ENCODE measurements at regions not wholly inside any gene's neighbourhood (a gene's known extent, or its start where the extent isn't known, plus 50 kb on each side); places are given as distances from the start of the nearest gene placed in this dataset.

DNA sequence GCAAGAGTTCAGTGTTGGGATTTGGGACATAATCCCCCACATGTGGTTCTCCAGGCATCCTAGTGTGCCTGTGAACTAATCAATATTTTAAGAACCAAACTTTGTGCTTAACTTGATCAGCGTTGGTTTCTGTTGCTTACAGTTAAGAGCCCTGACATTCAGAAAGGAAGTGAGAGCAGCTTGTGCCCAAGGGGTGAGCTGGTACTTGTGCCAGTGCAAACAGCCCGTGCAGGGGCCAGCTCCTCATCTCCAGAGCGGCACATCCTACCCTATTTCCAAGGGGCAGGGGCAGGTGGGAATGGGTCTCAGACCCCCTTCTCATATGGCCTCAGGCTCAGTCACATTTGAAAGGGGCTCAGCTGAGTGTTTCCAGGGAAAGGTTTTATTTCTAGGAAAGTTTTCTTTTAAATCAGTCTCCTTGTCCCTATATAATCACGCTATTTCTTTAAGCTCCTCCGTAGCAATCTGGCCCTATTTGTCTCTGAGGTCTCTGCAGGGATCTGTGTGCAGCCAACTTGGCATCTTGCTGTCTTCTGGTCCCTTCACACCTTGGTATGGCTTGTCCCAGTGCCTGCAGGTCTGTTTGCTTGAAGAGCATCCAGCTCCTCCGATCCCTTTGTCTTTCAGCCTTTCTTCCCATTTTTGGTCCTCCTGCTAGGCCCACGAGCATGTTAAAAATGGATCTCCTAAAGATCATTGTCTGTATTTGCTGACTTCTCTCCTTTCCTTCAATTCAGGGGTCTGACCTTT is 358.9 kb downstream of the HRH4 start:
- Histone ChIP-seq H3K9me3 (replicated peaks; ENCODE audit: low read length) (no peaks in the 10 kb centered on the region), H3K4me1 (ENCODE audit: control insufficient read depth, insufficient read depth, low read length) (no peaks in the 10 kb centered on the region), H3K27me3 (ENCODE audit: control insufficient read depth, insufficient read depth, low read length) (peaks cover 26% of the 10 kb centered on the region), H3K9ac (ENCODE audit: low read depth, low read length) (no peak overlapping the region), H3K4me3 (ENCODE audit: low read length) (no peak overlapping the region), H3K36me3 (ENCODE audit: insufficient read depth, low read length) (no peaks in the 10 kb centered on the region), H3K4me2 (ENCODE audit: low read length) (no peak overlapping the region)

DNA sequence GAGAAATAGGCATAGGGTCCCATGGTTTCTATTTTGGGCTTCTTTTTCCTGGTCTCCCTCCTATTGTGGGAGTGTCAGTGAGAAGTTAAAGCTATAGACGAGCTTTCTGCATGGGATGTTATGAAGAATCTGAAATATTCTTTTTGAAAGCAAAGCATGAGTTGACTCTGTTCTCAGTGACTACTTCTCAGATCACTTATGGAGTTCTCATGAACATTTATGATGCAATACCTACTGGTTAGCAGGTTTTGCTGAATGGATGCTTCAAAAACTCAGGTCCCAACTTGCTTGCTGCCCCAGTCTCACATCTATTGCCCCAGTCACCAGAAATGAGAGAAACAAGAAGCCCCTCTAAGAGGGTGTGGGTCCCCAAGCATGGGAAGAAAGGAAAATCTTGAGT is 365.0 kb downstream of the HRH4 start:
- Histone ChIP-seq H3K27me3 (ENCODE audit: control insufficient read depth, insufficient read depth, low read length) (peaks cover 20% of the 10 kb centered on the region), H3K36me3 (ENCODE audit: insufficient read depth, low read length) (no peaks in the 10 kb centered on the region), H3K9me3 (replicated peaks; ENCODE audit: low read length) (no peaks in the 10 kb centered on the region), H3K4me1 (ENCODE audit: control insufficient read depth, insufficient read depth, low read length) (no peaks in the 10 kb centered on the region), H3K4me2 (ENCODE audit: low read length) (no peak overlapping the region), H3K9ac (ENCODE audit: low read depth, low read length) (no peak overlapping the region), H3K4me3 (ENCODE audit: low read length) (no peak overlapping the region)

DNA sequence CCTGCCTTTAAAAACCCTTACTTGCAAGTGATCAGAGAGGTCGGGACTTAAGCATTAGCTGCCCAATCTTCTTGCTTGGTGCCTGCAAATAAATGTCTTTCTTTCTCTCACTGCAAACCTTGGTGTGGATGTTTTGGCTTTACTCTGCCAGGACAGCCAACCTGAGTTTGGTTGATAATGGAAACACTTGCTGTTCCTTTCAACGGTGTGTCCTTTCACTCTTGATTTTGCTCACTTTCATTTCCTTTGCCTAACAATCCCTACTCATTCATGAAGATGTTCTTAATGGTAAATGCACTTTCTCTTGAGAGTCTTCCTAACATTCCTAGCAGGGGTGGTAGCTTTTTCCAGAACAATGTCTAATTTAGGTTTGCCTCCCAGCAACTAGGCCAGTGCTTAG is 366.2 kb downstream of the HRH4 start:
- no peaks in the 10 kb centered on the region for H3K36me3 ChIP-seq (ENCODE audit: insufficient read depth, low read length)
- no peak overlapping the region for H3K4me2 ChIP-seq (ENCODE audit: low read length)
- H3K9me3 ChIP-seq (replicated peaks; ENCODE audit: low read length) = no peaks in the 10 kb centered on the region
- no peaks in the 10 kb centered on the region for H3K4me1 ChIP-seq (ENCODE audit: control insufficient read depth, insufficient read depth, low read length)
- H3K4me3 ChIP-seq (ENCODE audit: low read length) = no peak overlapping the region
- no peak overlapping the region for H3K9ac ChIP-seq (ENCODE audit: low read depth, low read length)
- H3K27me3 ChIP-seq (ENCODE audit: control insufficient read depth, insufficient read depth, low read length) = peaks cover 24% of the 10 kb centered on the region

DNA sequence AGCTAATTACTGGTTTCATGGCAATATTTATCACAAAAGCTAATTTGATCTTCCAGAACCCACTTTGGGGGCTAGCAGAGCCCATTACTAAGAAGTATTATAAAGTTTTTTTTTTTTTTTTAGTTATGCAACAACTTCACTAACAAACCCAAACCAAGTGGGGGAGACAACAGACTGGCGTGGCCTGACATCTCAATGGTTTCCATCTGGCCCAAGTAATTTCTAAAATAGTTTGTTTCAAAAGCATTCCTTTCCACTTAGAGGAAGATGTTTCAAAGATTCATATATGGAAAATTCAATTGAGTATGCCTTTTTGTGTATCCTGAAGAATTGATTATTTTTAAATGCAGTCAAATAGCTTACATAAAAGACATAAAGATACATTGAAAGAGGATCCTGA is 367.1 kb downstream of the HRH4 start:
- Histone ChIP-seq H3K36me3 (ENCODE audit: insufficient read depth, low read length) (no peaks in the 10 kb centered on the region), H3K9ac (ENCODE audit: low read depth, low read length) (no peak overlapping the region), H3K9me3 (replicated peaks; ENCODE audit: low read length) (no peaks in the 10 kb centered on the region), H3K4me1 (ENCODE audit: control insufficient read depth, insufficient read depth, low read length) (no peaks in the 10 kb centered on the region), H3K4me3 (ENCODE audit: low read length) (no peak overlapping the region), H3K4me2 (ENCODE audit: low read length) (no peak overlapping the region), H3K27me3 (ENCODE audit: control insufficient read depth, insufficient read depth, low read length) (peaks cover 28% of the 10 kb centered on the region)

DNA sequence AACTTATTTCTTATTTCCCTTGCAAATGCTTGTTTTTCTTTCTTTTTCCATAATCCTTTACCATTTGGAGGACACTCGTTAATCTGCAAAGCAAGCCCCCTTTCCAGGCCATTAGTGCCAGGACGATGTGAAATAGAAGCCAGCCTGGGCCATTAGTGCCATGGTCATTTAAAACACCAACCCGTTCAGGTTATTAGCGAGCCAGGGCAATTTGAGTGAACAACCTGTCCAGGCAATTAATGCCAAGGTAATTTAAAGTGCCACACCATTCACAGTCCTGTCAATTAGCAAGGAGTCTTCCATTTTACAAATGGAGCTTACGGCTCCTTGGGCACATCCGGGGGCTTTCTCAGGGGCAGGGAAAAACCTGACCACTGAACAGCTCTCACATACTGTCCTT is 370.6 kb downstream of the HRH4 start:
- no peaks in the 10 kb centered on the region for H3K9me3 ChIP-seq (replicated peaks; ENCODE audit: low read length)
- H3K4me3 ChIP-seq (ENCODE audit: low read length) = no peak overlapping the region
- H3K9ac ChIP-seq (ENCODE audit: low read depth, low read length) = no peak overlapping the region
- peaks cover 34% of the 10 kb centered on the region for H3K27me3 ChIP-seq (ENCODE audit: control insufficient read depth, insufficient read depth, low read length)
- H3K4me1 ChIP-seq (ENCODE audit: control insufficient read depth, insufficient read depth, low read length) = no peaks in the 10 kb centered on the region
- H3K36me3 ChIP-seq (ENCODE audit: insufficient read depth, low read length) = no peaks in the 10 kb centered on the region
- H3K4me2 ChIP-seq (ENCODE audit: low read length) = no peak overlapping the region

DNA sequence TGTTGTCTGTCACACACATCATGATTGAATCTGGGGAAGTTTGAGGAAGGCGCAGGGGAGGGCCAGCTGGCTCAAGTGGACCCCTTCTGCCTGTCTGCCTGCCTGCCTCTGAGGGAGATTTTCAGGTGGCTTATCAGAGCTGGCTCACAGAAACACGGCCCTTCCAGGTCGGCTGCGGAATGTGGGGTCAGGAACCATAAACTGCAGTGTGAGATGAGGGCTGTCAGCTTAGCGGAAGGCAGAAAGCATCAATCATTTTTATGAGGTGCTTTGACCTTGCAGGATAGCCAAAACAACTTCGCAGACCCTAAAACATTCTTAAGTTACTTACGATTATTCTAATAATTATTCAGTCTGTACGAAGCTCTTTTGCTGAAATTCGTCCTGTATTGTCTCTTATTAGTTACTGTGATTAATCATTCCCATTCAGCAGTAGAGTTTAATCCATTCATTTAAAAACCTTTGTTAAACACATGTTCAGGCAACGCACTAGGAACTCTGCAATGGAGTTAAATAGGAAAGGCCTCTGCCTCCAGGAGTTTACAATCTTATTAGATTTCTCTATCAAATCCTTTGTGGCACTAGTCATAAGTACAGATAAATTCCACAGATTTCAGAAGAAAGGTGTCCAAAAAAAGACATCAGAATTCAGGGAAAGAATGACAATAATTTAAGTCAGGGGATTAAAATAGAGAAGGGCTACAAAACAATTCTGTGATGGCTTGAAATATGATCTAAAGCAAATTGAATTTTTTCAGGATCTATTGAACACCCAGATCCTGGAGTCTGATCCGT is 371.6 kb downstream of the HRH4 start:
- Histone ChIP-seq H3K27me3 (ENCODE audit: control insufficient read depth, insufficient read depth, low read length) (peaks cover 28% of the 10 kb centered on the region), H3K9me3 (replicated peaks; ENCODE audit: low read length) (no peaks in the 10 kb centered on the region), H3K36me3 (ENCODE audit: insufficient read depth, low read length) (no peaks in the 10 kb centered on the region), H3K4me2 (ENCODE audit: low read length) (no peak overlapping the region), H3K4me1 (ENCODE audit: control insufficient read depth, insufficient read depth, low read length) (peaks cover 2% of the 10 kb centered on the region), H3K9ac (ENCODE audit: low read depth, low read length) (no peak overlapping the region), H3K4me3 (ENCODE audit: low read length) (no peak overlapping the region)

DNA sequence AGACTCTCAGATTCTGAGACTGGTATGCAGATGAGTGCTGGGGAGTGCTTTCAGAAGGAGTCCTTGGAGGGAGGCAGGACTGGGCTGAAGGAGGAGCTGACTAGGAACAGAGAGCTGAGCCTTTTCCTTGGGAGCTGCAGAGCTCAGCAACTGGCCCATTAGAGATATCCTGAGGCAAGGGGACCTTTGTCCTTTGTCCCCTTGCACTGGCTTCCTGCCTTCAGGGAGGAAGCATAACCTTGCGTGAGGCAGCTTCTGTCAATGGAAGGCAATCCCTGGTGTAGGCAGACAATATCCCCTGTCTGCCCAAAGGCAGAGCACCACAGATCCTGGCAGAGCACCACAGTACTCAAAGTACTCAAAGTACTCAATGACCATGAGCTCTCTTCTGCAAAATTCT is 375.3 kb downstream of the HRH4 start:
- no peak overlapping the region for H3K4me3 ChIP-seq (ENCODE audit: low read length)
- peaks cover 3% of the 10 kb centered on the region for H3K4me1 ChIP-seq (ENCODE audit: control insufficient read depth, insufficient read depth, low read length)
- no peak overlapping the region for H3K4me2 ChIP-seq (ENCODE audit: low read length)
- no peak overlapping the region for H3K9ac ChIP-seq (ENCODE audit: low read depth, low read length)
- peaks cover 18% of the 10 kb centered on the region for H3K27me3 ChIP-seq (ENCODE audit: control insufficient read depth, insufficient read depth, low read length)
- no peaks in the 10 kb centered on the region for H3K9me3 ChIP-seq (replicated peaks; ENCODE audit: low read length)
- no peaks in the 10 kb centered on the region for H3K36me3 ChIP-seq (ENCODE audit: insufficient read depth, low read length)

DNA sequence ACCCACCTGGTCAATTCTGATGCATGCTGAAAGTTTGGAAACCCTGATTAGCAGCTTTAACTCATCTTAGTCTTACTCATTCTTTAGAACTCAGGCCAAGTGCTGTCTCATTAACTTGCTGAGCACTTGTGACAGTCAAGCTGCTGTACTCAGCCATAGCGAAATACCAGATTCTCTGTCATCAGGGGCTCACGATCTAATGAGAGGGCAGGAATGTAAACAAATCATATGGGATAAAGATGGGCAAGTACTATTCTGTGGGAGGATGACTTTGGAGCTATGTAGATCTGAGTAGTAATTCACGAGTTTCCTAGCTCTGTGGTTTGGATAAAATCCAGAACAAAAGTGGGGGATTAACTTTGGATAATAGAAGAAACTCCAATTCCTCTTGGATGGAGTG is 376.6 kb downstream of the HRH4 start:
- no peaks in the 10 kb centered on the region for H3K9me3 ChIP-seq (replicated peaks; ENCODE audit: low read length)

DNA sequence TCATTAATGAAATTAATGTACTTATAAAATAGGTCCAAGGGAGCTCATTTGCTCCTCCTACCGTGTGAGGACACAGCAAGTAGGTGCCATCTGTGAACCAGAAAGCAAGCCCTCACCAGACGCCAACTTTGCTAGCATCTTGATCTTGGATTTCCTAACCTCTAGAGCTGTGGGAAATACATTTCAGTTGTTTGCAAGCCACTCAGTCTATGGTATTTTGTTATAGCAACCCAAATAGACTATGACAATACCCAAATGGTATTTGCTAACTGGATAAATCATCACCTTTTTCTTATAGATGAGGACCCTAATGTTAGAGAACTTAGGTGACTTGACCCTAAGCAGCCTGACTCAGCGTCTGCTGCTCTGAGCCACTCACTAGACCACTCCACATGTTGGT is 379.6 kb downstream of the HRH4 start:
- H3K36me3 ChIP-seq (ENCODE audit: insufficient read depth, low read length) = no peaks in the 10 kb centered on the region
- no peak overlapping the region for H3K4me3 ChIP-seq (ENCODE audit: low read length)
- H3K27me3 ChIP-seq (ENCODE audit: control insufficient read depth, insufficient read depth, low read length) = no peaks in the 10 kb centered on the region
- H3K9ac ChIP-seq (ENCODE audit: low read depth, low read length) = no peak overlapping the region
- H3K9me3 ChIP-seq (replicated peaks; ENCODE audit: low read length) = no peaks in the 10 kb centered on the region
- peaks cover 3% of the 10 kb centered on the region for H3K4me1 ChIP-seq (ENCODE audit: control insufficient read depth, insufficient read depth, low read length)
- H3K4me2 ChIP-seq (ENCODE audit: low read length) = no peak overlapping the region

More for the DNA sequence above, 376.6 kb downstream of the HRH4 start:
- no peak overlapping the region for H3K4me3 ChIP-seq (ENCODE audit: low read length)
- no peak overlapping the region for H3K9ac ChIP-seq (ENCODE audit: low read depth, low read length)
- H3K36me3 ChIP-seq (ENCODE audit: insufficient read depth, low read length) = no peaks in the 10 kb centered on the region
- peaks cover 3% of the 10 kb centered on the region for H3K4me1 ChIP-seq (ENCODE audit: control insufficient read depth, insufficient read depth, low read length)
- H3K4me2 ChIP-seq (ENCODE audit: low read length) = no peak overlapping the region
- peaks cover 6% of the 10 kb centered on the region for H3K27me3 ChIP-seq (ENCODE audit: control insufficient read depth, insufficient read depth, low read length)

DNA sequence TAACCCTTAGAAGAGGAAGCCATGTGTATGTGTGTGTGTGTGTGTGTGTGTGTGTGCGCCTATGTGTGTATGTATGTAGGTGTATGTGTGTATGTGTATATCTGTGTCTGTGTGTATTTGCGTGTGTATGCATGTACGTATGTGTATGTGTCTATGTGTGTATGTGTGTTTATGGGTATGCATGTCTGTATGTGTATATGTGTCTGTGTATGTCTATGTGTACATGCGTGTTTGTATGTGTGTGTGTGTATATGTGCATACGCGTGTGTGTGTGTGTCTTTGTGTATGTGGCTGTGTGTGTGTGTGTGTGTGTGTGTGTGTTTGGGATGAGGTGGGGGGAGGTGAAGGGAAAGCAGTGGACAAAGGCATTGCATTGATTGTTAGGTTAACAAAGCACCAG is 380.2 kb downstream of the HRH4 start:
- no peaks in the 10 kb centered on the region for H3K9me3 ChIP-seq (replicated peaks; ENCODE audit: low read length)
- H3K27me3 ChIP-seq (ENCODE audit: control insufficient read depth, insufficient read depth, low read length) = no peaks in the 10 kb centered on the region
- peaks cover 3% of the 10 kb centered on the region for H3K4me1 ChIP-seq (ENCODE audit: control insufficient read depth, insufficient read depth, low read length)

DNA sequence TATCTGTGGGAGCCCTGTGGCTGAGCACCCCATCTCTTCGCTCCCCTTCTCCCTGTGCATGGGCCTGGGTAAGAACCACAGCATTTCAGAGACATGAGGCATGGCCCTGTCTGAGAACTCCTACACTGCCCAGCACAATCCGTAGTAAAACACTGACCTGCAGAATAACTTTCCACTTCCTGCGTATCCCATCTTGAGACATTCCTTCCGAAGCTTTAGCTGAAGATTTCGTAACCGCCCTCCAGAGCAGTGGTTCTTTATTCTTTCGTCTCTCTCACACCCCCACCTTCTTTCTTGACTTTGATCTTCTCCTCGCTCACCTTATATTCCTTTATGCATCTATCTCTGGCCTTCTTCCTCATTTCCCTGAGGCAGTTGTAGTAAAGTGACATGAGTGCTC is 381.1 kb downstream of the HRH4 start:
- Histone ChIP-seq H3K9ac (ENCODE audit: low read depth, low read length) (no peak overlapping the region), H3K9me3 (replicated peaks; ENCODE audit: low read length) (no peaks in the 10 kb centered on the region), H3K4me1 (ENCODE audit: control insufficient read depth, insufficient read depth, low read length) (peaks cover 3% of the 10 kb centered on the region), H3K36me3 (ENCODE audit: insufficient read depth, low read length) (no peaks in the 10 kb centered on the region), H3K27me3 (ENCODE audit: control insufficient read depth, insufficient read depth, low read length) (peaks cover 5% of the 10 kb centered on the region), H3K4me2 (ENCODE audit: low read length) (no peak overlapping the region), H3K4me3 (ENCODE audit: low read length) (no peak overlapping the region)

More for the DNA sequence above, 380.2 kb downstream of the HRH4 start:
- no peak overlapping the region for H3K4me3 ChIP-seq (ENCODE audit: low read length)
- no peak overlapping the region for H3K9ac ChIP-seq (ENCODE audit: low read depth, low read length)
- H3K36me3 ChIP-seq (ENCODE audit: insufficient read depth, low read length) = no peaks in the 10 kb centered on the region
- H3K4me2 ChIP-seq (ENCODE audit: low read length) = no peak overlapping the region

DNA sequence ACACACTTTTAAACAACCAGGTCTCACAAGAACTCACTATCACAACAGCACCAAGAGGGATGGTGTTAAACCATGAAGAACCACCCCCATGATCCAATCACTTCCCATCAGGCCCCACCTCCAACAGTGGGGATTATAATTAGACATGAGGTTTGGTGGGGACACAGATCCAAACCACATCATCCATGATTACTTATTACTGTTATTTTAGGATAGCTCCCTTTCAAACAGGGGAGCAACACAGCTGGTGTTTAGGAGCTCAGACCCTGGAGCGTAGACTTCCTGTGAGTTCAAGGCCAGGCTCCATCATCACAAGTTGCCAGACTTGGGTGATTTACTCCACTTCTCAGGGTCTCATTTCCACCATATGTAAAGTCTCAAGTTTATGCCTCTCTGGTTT is 382.7 kb downstream of the HRH4 start:
- Histone ChIP-seq H3K36me3 (ENCODE audit: insufficient read depth, low read length) (no peaks in the 10 kb centered on the region), H3K4me2 (ENCODE audit: low read length) (no peak overlapping the region), H3K27me3 (ENCODE audit: control insufficient read depth, insufficient read depth, low read length) (peaks cover 5% of the 10 kb centered on the region), H3K4me1 (ENCODE audit: control insufficient read depth, insufficient read depth, low read length) (no peaks in the 10 kb centered on the region), H3K9ac (ENCODE audit: low read depth, low read length) (no peak overlapping the region), H3K4me3 (ENCODE audit: low read length) (no peak overlapping the region), H3K9me3 (replicated peaks; ENCODE audit: low read length) (no peaks in the 10 kb centered on the region)

Data from skeletal muscle satellite cell (primary cell).